Activated CD8-positive, alpha-beta T cell treated with anti-CD3 and anti-CD28 coated beads, Interleukin-2, amount 10 ng/mL, durations not matched to agents 7 days and 5 days (primary cell): ENCODE measurements at regions not wholly inside any gene's neighbourhood (a gene's known extent, or its start where the extent isn't known, plus 50 kb on each side); places are given as distances from the start of the nearest gene placed in this dataset.

Experiments
- ATAC-seq: fragments of 150-1000 bp; cut with Tn5 transposase; one replicate; pipeline ENCODE4 v1.10.0; 2021; ENCODE audit warnings: moderate library complexity
- CTCF ChIA-PET: fragments of 350-600 bp; sonication (Branson Sonifier 250); formaldehyde crosslinking; loops from one replicate; lab custom pipeline; 2021; ENCODE audit warnings: antibody characterized with exemption; lab: Charles Lee
- POLR2A ChIA-PET: fragments of 350-600 bp; sonication (Branson Sonifier 250); formaldehyde crosslinking; loops from one replicate; lab custom pipeline; 2021; ENCODE audit warnings: antibody characterized with exemption; lab: Charles Lee
- DNase-seq: peaks from one replicate; pipeline ENCODE4 v3.0.0-alpha.2; 2020
- H3K27ac Mint-ChIP-seq: one replicate; pipeline ENCODE4 v1.8.0; 2021; ENCODE audit warnings: mild to moderate bottlenecking, mixed read lengths
- H3K27me3 Mint-ChIP-seq: one replicate; pipeline ENCODE4 v1.8.0; 2021; ENCODE audit warnings: low read depth, mixed read lengths
- H3K36me3 Mint-ChIP-seq: one replicate; pipeline ENCODE4 v1.8.0; 2021; ENCODE audit warnings: low read depth, mixed read lengths
- H3K4me1 Mint-ChIP-seq: one replicate; pipeline ENCODE4 v1.8.0; 2021; ENCODE audit warnings: low read depth, mixed read lengths
- H3K4me3 Mint-ChIP-seq: one replicate; pipeline ENCODE4 v1.8.0; 2021; ENCODE audit warnings: mild to moderate bottlenecking, mixed read lengths
- H3K9me3 Mint-ChIP-seq: one replicate; pipeline ENCODE4 v1.8.0; 2022; ENCODE audit warnings: mixed read lengths; ENCODE audit not compliant: insufficient read depth

- no peak overlapping the region for H3K4me3 Mint-ChIP-seq
- no peak overlapping the region for H3K27ac Mint-ChIP-seq
- ChIA-PET POLR2A (no interaction called here), CTCF (no interaction called here)
- ATAC-seq (no peak), DNase-seq (no peak)
- no peaks in the 10 kb centered on the region for H3K36me3 Mint-ChIP-seq
- no peaks in the 10 kb centered on the region for H3K9me3 Mint-ChIP-seq
- H3K27me3 Mint-ChIP-seq, result peaks cover 2% of the 10 kb centered on the region
- H3K4me1 Mint-ChIP-seq, result peaks cover 4% of the 10 kb centered on the region
Observed at GRCh38 chr5:54764102-54765090, 221.0 kb downstream of the ESM1 start.

GRCh38 chr5:54761213-54761701, 224.1 kb downstream of the ESM1 start:
- H3K4me3 Mint-ChIP-seq, result no peak overlapping the region
- peaks cover 4% of the 10 kb centered on the region for H3K36me3 Mint-ChIP-seq
- H3K4me1 Mint-ChIP-seq, result peaks cover 14% of the 10 kb centered on the region
- ChIA-PET CTCF (interaction anchor here (1.7 kb wide), 1 partner anchor 84 kb away, joined by 4 read pairs; no protein-coding TSS in a partner anchor), POLR2A (no interaction called here)
- H3K9me3 Mint-ChIP-seq, result no peaks in the 10 kb centered on the region
- ATAC-seq (no peak), DNase-seq (no peak)
- H3K27ac Mint-ChIP-seq, result no peak overlapping the region
- no peaks in the 10 kb centered on the region for H3K27me3 Mint-ChIP-seq

GRCh38 chr5:54760182-54760935, 225.0 kb downstream of the ESM1 start:
- ATAC-seq (no peak), DNase-seq (no peak)
- Mint-ChIP-seq H3K27me3 (no peaks in the 10 kb centered on the region), H3K4me1 (peaks cover 22% of the 10 kb centered on the region), H3K9me3 (peaks cover 4% of the 10 kb centered on the region), H3K4me3 (no peak overlapping the region), H3K36me3 (peaks cover 12% of the 10 kb centered on the region), H3K27ac (no peak overlapping the region)
- ChIA-PET CTCF (interaction anchor here (1.7 kb wide), 1 partner anchor 85 kb away, joined by 4 read pairs; no protein-coding TSS in a partner anchor), POLR2A (no interaction called here)

- POLR2A ChIA-PET, result no interaction called here
- H3K27me3 Mint-ChIP-seq, result no peaks in the 10 kb centered on the region
- H3K9me3 Mint-ChIP-seq, result peaks cover 4% of the 10 kb centered on the region
- no peak overlapping the region for H3K27ac Mint-ChIP-seq
- no peak for ATAC-seq
- H3K36me3 Mint-ChIP-seq, result peaks cover 12% of the 10 kb centered on the region
- no peak for DNase-seq
- no peak overlapping the region for H3K4me3 Mint-ChIP-seq
- peaks cover 26% of the 10 kb centered on the region for H3K4me1 Mint-ChIP-seq
- CTCF ChIA-PET, result interaction anchor here (1.5 kb wide), 1 partner anchor 63 kb away, joined by 4 read pairs; no protein-coding TSS in a partner anchor
Observed at GRCh38 chr5:54758038-54758437, 227.4 kb downstream of the ESM1 start.

- DNase-seq (no peak), ATAC-seq (no peak)
- ChIA-PET CTCF (interaction anchor here (1.3 to 2.1 kb wide), 2 partner anchors 88 to 110 kb away, joined by 3 to 6 read pairs; no protein-coding TSS in a partner anchor), POLR2A (no interaction called here)
- H3K4me3 Mint-ChIP-seq, result no peak overlapping the region
- peaks cover 12% of the 10 kb centered on the region for H3K36me3 Mint-ChIP-seq
- H3K27ac Mint-ChIP-seq, result no peak overlapping the region
- H3K4me1 Mint-ChIP-seq, result peaks cover 30% of the 10 kb centered on the region
- H3K27me3 Mint-ChIP-seq, result no peaks in the 10 kb centered on the region
- H3K9me3 Mint-ChIP-seq, result peaks cover 4% of the 10 kb centered on the region
Observed at GRCh38 chr5:54757541-54757940, 227.9 kb downstream of the ESM1 start.

- no peak overlapping the region for H3K4me3 Mint-ChIP-seq
- POLR2A ChIA-PET, result no interaction called here
- H3K36me3 Mint-ChIP-seq, result peaks cover 12% of the 10 kb centered on the region
- H3K27ac Mint-ChIP-seq, result peak overlapping the region; percentile 84
- peaks cover 30% of the 10 kb centered on the region for H3K4me1 Mint-ChIP-seq
- CTCF ChIA-PET, result interaction anchor here (1.3 to 2.1 kb wide), 3 partner anchors 11 to 110 kb away, joined by 3 to 6 read pairs (median 5); no protein-coding TSS in a partner anchor
- DNase-seq, result no peak
- peaks cover 4% of the 10 kb centered on the region for H3K9me3 Mint-ChIP-seq
- no peak for ATAC-seq
- H3K27me3 Mint-ChIP-seq, result no peaks in the 10 kb centered on the region
Observed at GRCh38 chr5:54756796-54757402, 228.5 kb downstream of the ESM1 start.

GRCh38 chr5:54756301-54756700, 229.1 kb downstream of the ESM1 start:
- CTCF ChIA-PET, result interaction anchor here (1.3 to 2.1 kb wide), 3 partner anchors 12 to 111 kb away, joined by 3 to 6 read pairs (median 5); no protein-coding TSS in a partner anchor

GRCh38 chr5:54754878-54755277, 230.5 kb downstream of the ESM1 start:
- ChIA-PET CTCF (no interaction called here), POLR2A (no interaction called here)

More at GRCh38 chr5:54756301-54756700, 229.1 kb downstream of the ESM1 start:
- POLR2A ChIA-PET, result no interaction called here
- Mint-ChIP-seq H3K27me3 (no peaks in the 10 kb centered on the region), H3K36me3 (peaks cover 12% of the 10 kb centered on the region), H3K4me3 (no peak overlapping the region), H3K27ac (peak overlapping the region; percentile 84), H3K4me1 (peaks cover 30% of the 10 kb centered on the region), H3K9me3 (peaks cover 4% of the 10 kb centered on the region)
- ATAC-seq, result no peak
- no peak for DNase-seq

GRCh38 chr5:54754420-54754819, 231.0 kb downstream of the ESM1 start:
- ATAC-seq, result no peak
- Mint-ChIP-seq H3K36me3 (peaks cover 12% of the 10 kb centered on the region), H3K4me1 (peaks cover 26% of the 10 kb centered on the region), H3K27me3 (peaks cover 3% of the 10 kb centered on the region), H3K4me3 (no peak overlapping the region), H3K27ac (no peak overlapping the region), H3K9me3 (peaks cover 4% of the 10 kb centered on the region)
- no peak for DNase-seq
- CTCF ChIA-PET, result interaction anchor here (0.8 to 1.2 kb wide), 2 partner anchors 237 to 405 kb away, joined by 3 to 4 read pairs; partner anchors contain the start of genes GPX8 and SNX18
- POLR2A ChIA-PET, result no interaction called here

More at GRCh38 chr5:54754878-54755277, 230.5 kb downstream of the ESM1 start:
- Mint-ChIP-seq H3K36me3 (peaks cover 12% of the 10 kb centered on the region), H3K4me3 (no peak overlapping the region), H3K27me3 (peaks cover 3% of the 10 kb centered on the region), H3K9me3 (peaks cover 4% of the 10 kb centered on the region), H3K27ac (no peak overlapping the region), H3K4me1 (peaks cover 26% of the 10 kb centered on the region)
- ATAC-seq (no peak), DNase-seq (no peak)

GRCh38 chr5:54753753-54754152, 231.6 kb downstream of the ESM1 start:
- Mint-ChIP-seq H3K27ac (no peak overlapping the region), H3K9me3 (peaks cover 4% of the 10 kb centered on the region)
- POLR2A ChIA-PET, result no interaction called here

GRCh38 chr5:54753034-54753433, 232.4 kb downstream of the ESM1 start:
- Mint-ChIP-seq H3K9me3 (peaks cover 4% of the 10 kb centered on the region), H3K27ac (peak overlapping the region; percentile 74), H3K4me3 (no peak overlapping the region), H3K36me3 (peaks cover 12% of the 10 kb centered on the region), H3K4me1 (peaks cover 26% of the 10 kb centered on the region), H3K27me3 (peaks cover 3% of the 10 kb centered on the region)
- peak; percentile 65 for ATAC-seq
- CTCF ChIA-PET, result interaction anchor here (1.2 kb wide), 1 partner anchor 236 kb away, joined by 4 read pairs; the partner anchor contains the start of gene SNX18
- peak; percentile 40 for DNase-seq
- POLR2A ChIA-PET, result no interaction called here

More at GRCh38 chr5:54753753-54754152, 231.6 kb downstream of the ESM1 start:
- CTCF ChIA-PET, result interaction anchor here (0.8 to 1.2 kb wide), 2 partner anchors 237 to 406 kb away, joined by 3 to 4 read pairs; partner anchors contain the start of genes GPX8 and SNX18
- no peak for DNase-seq
- Mint-ChIP-seq H3K36me3 (peaks cover 12% of the 10 kb centered on the region), H3K27me3 (peaks cover 3% of the 10 kb centered on the region), H3K4me3 (no peak overlapping the region), H3K4me1 (peaks cover 26% of the 10 kb centered on the region)
- no peak for ATAC-seq
